ENCODE measurements at regions not wholly inside any gene's neighbourhood (a gene's known extent, or its start where the extent isn't known, plus 50 kb on each side); places are given as distances from the start of the nearest gene placed in this dataset.

DNA sequence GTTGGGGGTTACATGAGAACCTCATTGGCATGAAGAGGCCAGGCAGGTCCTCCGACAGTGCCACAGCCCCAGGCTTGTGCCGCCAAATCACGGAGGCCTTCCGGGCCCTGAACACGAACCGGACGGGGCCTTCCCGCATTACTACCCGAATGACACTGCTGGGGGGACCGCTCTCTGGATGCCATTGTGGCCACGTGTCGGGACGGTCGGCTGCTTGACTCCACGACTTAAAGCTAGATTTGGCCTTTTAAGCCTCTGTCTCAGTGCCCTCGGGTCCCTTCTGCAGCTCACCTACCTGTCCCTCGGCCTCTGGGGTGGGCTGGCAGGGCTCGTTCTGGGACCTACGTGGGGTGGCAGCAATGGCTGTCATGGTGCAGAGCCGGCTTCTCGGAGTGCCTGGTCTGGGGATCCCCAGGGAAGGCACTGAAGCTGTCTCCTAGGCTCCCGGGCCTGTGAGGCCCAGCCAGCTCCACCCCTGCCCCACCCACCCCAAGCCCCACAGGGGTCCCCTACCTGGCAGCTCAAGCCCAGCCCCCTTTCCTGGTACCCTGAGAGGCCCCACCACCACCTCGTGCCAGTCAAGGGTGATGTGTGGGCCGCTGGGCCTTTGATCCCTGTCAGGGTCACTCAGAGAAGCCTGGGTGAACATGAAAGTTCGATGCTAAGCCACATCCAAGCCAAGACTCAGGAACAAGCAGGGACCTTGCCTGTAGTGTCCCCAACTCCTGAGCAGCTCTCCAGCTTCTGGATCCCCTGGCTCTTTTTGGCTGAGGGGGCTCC lies 245.8 kb upstream of the SGCG start:
- H3K4me3 ChIP-seq (ENCODE audit: low read length): no peak overlapping the region
- TF ChIP-seq, protein P1, sequence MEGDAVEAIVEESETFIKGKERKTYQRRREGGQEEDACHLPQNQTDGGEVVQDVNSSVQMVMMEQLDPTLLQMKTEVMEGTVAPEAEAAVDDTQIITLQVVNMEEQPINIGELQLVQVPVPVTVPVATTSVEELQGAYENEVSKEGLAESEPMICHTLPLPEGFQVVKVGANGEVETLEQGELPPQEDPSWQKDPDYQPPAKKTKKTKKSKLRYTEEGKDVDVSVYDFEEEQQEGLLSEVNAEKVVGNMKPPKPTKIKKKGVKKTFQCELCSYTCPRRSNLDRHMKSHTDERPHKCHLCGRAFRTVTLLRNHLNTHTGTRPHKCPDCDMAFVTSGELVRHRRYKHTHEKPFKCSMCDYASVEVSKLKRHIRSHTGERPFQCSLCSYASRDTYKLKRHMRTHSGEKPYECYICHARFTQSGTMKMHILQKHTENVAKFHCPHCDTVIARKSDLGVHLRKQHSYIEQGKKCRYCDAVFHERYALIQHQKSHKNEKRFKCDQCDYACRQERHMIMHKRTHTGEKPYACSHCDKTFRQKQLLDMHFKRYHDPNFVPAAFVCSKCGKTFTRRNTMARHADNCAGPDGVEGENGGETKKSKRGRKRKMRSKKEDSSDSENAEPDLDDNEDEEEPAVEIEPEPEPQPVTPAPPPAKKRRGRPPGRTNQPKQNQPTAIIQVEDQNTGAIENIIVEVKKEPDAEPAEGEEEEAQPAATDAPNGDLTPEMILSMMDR (conservative IDR thresholded peaks at IDR 0.05; ENCODE audit: low read depth, low read length): no peak
- no peak for DNase-seq (ENCODE audit: low read depth)

DNA sequence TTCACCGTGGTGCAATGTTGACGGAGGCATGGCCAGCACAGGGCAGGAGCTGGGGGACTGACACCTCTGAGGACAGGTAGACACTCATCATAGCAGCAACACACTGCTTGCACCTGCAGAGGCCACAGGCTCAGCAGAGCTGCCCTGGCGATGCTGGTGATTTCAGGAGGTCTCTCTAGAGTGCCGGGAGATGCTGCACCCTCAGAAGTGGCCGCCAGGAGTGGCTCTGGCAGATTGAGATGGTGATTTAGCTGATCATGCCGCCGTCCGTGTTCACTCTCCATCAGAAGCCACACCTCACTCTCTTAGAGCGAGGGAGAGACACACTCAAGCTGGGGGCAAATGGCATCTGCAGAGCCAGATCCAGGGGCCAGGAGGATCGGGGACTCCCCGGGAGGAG lies 244.6 kb upstream of the SGCG start:
- TF ChIP-seq, protein P1 (conservative IDR thresholded peaks at IDR 0.05; ENCODE audit: low read depth, low read length): no peak
- DNase-seq (ENCODE audit: low read depth): no peak
- no peak overlapping the region for H3K4me3 ChIP-seq (ENCODE audit: low read length)

DNA sequence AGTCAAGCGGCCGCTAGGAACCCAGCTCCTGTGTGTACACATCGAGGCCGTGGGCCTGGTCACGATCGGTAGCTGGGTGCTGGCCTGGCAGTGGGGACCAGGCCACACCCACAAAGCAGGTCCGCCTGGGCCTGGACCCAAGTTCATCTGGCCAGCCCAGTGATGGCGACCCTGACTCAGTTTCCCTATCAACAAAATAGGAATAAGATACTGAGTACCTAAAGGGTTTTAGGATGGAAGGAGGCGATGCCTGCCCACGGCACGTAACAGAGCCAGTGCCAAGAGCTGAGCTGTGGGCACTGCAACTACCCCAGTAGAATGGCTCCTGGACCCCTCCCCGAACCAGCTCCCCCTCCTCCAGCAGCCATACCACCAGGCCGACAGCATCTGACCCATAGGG lies 243.5 kb upstream of the SGCG start:
- DNase-seq (ENCODE audit: low read depth): no peak
- TF ChIP-seq, protein P1 (conservative IDR thresholded peaks at IDR 0.05; ENCODE audit: low read depth, low read length): no peak
- H3K4me3 ChIP-seq (ENCODE audit: low read length): no peak overlapping the region

DNA sequence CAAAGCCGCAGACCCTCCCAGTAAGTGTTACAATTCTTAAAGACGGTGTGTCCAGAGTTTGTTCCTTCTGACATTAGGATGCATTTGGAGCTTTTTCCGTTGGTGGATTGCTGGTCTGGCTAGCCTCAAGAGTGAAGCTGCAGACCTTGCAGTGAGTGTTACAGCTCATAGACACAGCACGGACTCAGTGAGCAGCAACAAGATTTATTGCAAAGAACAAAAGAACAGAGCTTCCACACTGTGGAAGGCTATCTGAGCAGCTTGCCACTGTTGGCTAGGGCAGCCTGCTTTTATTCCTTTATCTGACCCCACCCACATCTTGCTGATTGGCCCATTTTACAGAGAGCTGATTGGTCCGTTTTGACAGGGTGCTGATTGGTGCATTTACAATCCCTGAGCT lies 242.8 kb upstream of the SGCG start:
- H3K4me3 ChIP-seq (ENCODE audit: low read length): no peak overlapping the region
- no peak for DNase-seq (ENCODE audit: low read depth)
- TF ChIP-seq, protein P1 (conservative IDR thresholded peaks at IDR 0.05; ENCODE audit: low read depth, low read length): no peak

DNA sequence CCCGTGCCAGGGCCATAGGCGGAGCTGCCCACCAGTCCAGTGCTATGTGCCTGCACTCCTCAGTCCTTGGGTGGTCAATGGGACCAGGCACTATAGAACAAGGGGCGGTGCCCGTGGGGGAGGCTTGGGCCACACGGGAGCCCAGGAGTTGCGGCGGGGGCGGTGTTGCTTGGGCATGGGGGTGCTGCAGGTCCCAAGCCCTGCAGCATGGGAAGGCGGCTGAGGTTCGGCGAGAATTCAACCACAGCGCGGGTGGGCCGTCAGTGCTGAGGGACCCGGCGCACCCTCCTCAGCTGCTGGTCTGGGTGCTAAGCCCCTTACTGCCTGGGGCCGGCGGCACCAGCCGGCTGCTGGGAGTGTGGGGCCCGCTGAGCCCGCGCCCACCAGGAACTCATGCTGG lies 242.2 kb upstream of the SGCG start:
- TF ChIP-seq, protein P1 (conservative IDR thresholded peaks at IDR 0.05; ENCODE audit: low read depth, low read length): no peak
- DNase-seq (ENCODE audit: low read depth): no peak

DNA sequence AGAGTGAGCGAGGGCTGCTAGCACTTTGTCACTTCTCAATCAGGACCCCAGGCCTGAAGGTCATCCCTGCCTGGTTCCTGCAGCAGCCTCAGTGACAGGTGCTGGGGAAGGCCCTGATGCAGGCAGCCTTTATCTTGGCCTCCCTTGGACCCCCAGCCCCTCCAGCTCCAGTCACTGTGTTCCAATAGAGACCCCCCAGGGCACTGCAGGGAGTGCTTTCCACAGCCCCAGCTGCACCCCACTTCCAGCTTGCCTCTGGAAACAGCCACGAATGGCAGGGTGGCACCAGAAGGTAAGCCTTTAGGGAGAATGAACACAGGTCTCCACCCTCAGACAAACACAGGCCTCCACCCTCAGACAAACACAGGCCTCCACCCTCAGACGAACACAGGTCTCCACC lies 241.6 kb upstream of the SGCG start:
- H3K4me3 ChIP-seq (ENCODE audit: low read length): no peak overlapping the region
- TF ChIP-seq, protein P1 (conservative IDR thresholded peaks at IDR 0.05; ENCODE audit: low read depth, low read length): no peak
- DNase-seq (ENCODE audit: low read depth): no peak

More for the DNA sequence above, 242.2 kb upstream of the SGCG start:
- no peak overlapping the region for H3K4me3 ChIP-seq (ENCODE audit: low read length)

DNA sequence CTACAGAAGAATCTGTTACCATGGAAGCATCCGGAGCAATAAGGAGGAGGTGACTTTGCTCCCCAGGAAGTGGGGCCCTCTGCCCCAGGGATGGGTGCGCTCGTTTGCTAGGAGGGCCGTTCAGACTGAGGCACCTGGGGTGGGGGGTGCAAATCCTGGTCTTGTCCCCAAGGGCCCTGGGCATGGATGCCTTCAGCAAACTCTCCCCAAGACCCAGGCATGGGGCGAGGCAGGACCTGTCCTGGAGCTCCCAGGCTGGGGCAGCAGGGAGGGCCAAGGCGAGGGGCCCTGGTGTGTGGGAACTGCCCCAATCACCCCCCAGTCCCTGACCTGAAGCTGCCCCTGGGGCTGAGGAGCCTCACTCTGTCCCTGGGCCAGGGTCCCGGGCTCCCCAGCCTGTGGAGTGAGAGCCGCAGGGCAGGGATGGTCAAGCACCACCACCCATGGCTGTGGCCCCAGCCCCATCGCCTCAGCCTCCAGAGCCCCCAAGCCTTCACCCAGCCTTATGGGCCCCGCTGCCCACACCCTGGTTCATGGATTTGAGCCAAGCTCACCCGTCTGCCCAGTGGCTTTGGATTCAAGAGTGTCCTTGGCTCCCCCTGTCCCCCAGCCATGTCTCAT lies 240.6 kb upstream of the SGCG start:
- DNase-seq (ENCODE audit: low read depth): no peak
- no peak overlapping the region for H3K4me3 ChIP-seq (ENCODE audit: low read length)
- TF ChIP-seq, protein P1 (conservative IDR thresholded peaks at IDR 0.05; ENCODE audit: low read depth, low read length): no peak

All from retinal pigment epithelial cell (primary cell).